A549 (cell line): ENCODE measurements at regions not wholly inside any gene's neighbourhood (a gene's known extent, or its start where the extent isn't known, plus 50 kb on each side); places are given as distances from the start of the nearest gene placed in this dataset.

Experiments
- ATAC-seq, 2 experiments: fragments of 200-7000 bp in 1 of 2; fragments of >200 bp in 1 of 2; cut with Nextera tagmentation in 1 of 2; cut with Tn5 transposase in 1 of 2; 3 replicates each; pipeline versions ENCODE4 v1.8.0 to v1.9.1; 2018 to 2020; ENCODE audit warnings: mild to moderate bottlenecking in 1 of 2, moderate library complexity in 1 of 2
- CTCF ChIA-PET: fragments of 300-600 bp; sonication (Branson Sonifier 250); formaldehyde crosslinking; extraction: SDS; loops from one replicate; lab custom pipeline; 2021; ENCODE audit warnings: antibody characterized with exemption, inconsistent platforms; lab: Yijun Ruan, JAX
- POLR2A ChIA-PET: fragments of 350-600 bp; formaldehyde crosslinking; extraction: SDS; loops from one replicate; lab custom pipeline; 2021; ENCODE audit warnings: antibody characterized with exemption, inconsistent platforms; lab: Yijun Ruan, JAX
- DNase-seq, 2 experiments: peaks; one replicate each; pipeline versions ENCODE4 v3.0.0 to v3.0.0-alpha.2; 2011 to 2016; ENCODE audit warnings: low read depth in 1 of 2, low spot score in 1 of 2
- FAIRE-seq: peaks from 2 replicates; lab custom pipeline; 2011; peaks lifted over from hg19 to GRCh38; lab: Jason Lieb, UNC
- H3K27ac ChIP-seq, 2 experiments: fragments of >200 bp; sonication (Bioruptor Twin); formaldehyde crosslinking; 3 replicates each; pipeline ENCODE4 v1.5.1; 2016 to 2017
- H3K4me1 ChIP-seq: fragments of >200 bp; sonication (Bioruptor Twin); formaldehyde crosslinking; 3 replicates; pipeline ENCODE4 v1.6.1; 2016
- H3K4me2 ChIP-seq: fragments of >200 bp; sonication (Bioruptor Twin); formaldehyde crosslinking; 3 replicates; pipeline ENCODE4 v1.6.1; 2016
- H3K4me3 ChIP-seq: fragments of >200 bp; sonication (Bioruptor Twin); formaldehyde crosslinking; 3 replicates; pipeline ENCODE4 v1.5.1; 2016
- H3K9me3 ChIP-seq: fragments of >200 bp; sonication (Bioruptor Twin); formaldehyde crosslinking; 3 replicates; pipeline ENCODE4 v1.6.1; 2016
- BCL3 ChIP-seq: fragments of >200 bp; sonication (Bioruptor Twin); formaldehyde crosslinking; IDR thresholded peaks from 3 replicates; pipeline ENCODE4 v1.6.1; 2016
- BHLHE40 ChIP-seq: IDR thresholded peaks from 2 replicates; pipeline ENCODE4 v1.6.1; 2012; ENCODE audit warnings: low read depth, low read length, inconsistent platforms
- CEBPB ChIP-seq, 2 experiments: fragments of >200 bp in 1 of 2; sonication (Bioruptor Twin) in 1 of 2; formaldehyde crosslinking in 1 of 2; IDR thresholded peaks; 2 replicates each; pipeline ENCODE4 v1.6.1; 2012 to 2016
- CHD2 ChIP-seq: fragments of 150-350 bp; IDR thresholded peaks from 2 replicates; pipeline ENCODE4 v1.6.1; 2014; ENCODE audit warnings: low read length; ENCODE audit not compliant: partially characterized antibody
- E2F6 ChIP-seq: IDR thresholded peaks from 2 replicates; pipeline ENCODE4 v1.6.1; 2012; ENCODE audit warnings: low read depth, borderline replicate concordance
- EP300 ChIP-seq, 2 experiments: fragments of >200 bp; sonication (Bioruptor Twin); formaldehyde crosslinking; IDR thresholded peaks; 2 replicates in 1 of 2; 3 replicates in 1 of 2; pipeline ENCODE4 v1.6.1; 2016 to 2017
- ESRRA ChIP-seq: fragments of 150-350 bp; IDR thresholded peaks from 2 replicates; pipeline ENCODE4 v1.6.1; 2014; ENCODE audit warnings: mild to moderate bottlenecking, low read length, borderline replicate concordance
- FOSB ChIP-seq: fragments of 250-450 bp; sonication (Bioruptor Pico); IDR thresholded peaks from 2 replicates; pipeline ENCODE4 v1.5.0; 2020; ENCODE audit warnings: mild to moderate bottlenecking, moderate library complexity
- HDAC2 ChIP-seq: fragments of 200-600 bp; sonication (generic); IDR thresholded peaks from 2 replicates; pipeline ENCODE4 v1.6.1; 2016
- HEYL ChIP-seq: fragments of 250-450 bp; sonication (Bioruptor Pico); IDR thresholded peaks from 2 replicates; pipeline ENCODE4 v1.8.0; 2021; ENCODE audit warnings: mild to moderate bottlenecking, moderate library complexity
- HMGXB4 ChIP-seq: fragments of 250-450 bp; sonication (Bioruptor Pico); IDR thresholded peaks from 2 replicates; pipeline ENCODE4 v1.5.0; 2021; ENCODE audit warnings: mild to moderate bottlenecking, moderate library complexity, borderline replicate concordance
- JUN ChIP-seq, 2 experiments: fragments of >200 bp; sonication (Bioruptor Twin); formaldehyde crosslinking; IDR thresholded peaks; 2 replicates in 1 of 2; 3 replicates in 1 of 2; pipeline ENCODE4 v1.6.1; 2016 to 2017
- KDM1A ChIP-seq: fragments of 200-600 bp; sonication (generic); IDR thresholded peaks from 2 replicates; pipeline ENCODE4 v1.6.1; 2016; ENCODE audit warnings: low read depth, mild to moderate bottlenecking
- MAFK ChIP-seq: fragments of 450-650 bp; IDR thresholded peaks from 2 replicates; pipeline ENCODE4 v1.6.1; 2014; ENCODE audit not compliant: partially characterized antibody
- MAZ ChIP-seq: fragments of 150-350 bp; IDR thresholded peaks from 2 replicates; pipeline ENCODE4 v1.6.1; 2014; ENCODE audit warnings: antibody characterized with exemption, low read depth, low read length, borderline replicate concordance
- NPAS2 ChIP-seq: fragments of 250-450 bp; sonication (Bioruptor Pico); IDR thresholded peaks from 2 replicates; pipeline ENCODE4 v1.8.0; 2022; ENCODE audit warnings: mild to moderate bottlenecking, moderate library complexity, borderline replicate concordance
- POLR2AphosphoS2 ChIP-seq: conservative IDR thresholded peaks from 2 replicates; pipeline ENCODE4 v1.6.1; 2012; ENCODE audit warnings: low read length, improper control_type of control experiment, inconsistent platforms
- RCOR1 ChIP-seq: fragments of 150-350 bp; IDR thresholded peaks from 2 replicates; pipeline ENCODE4 v1.6.1; 2014; ENCODE audit warnings: antibody characterized with exemption, low read length, low read depth
- RFX5 ChIP-seq: fragments of 450-650 bp; IDR thresholded peaks from 2 replicates; pipeline ENCODE4 v1.7.1; 2014; ENCODE audit warnings: antibody characterized with exemption, mild to moderate bottlenecking, moderate library complexity
- RNF2 ChIP-seq: fragments of 200-600 bp; sonication (generic); IDR thresholded peaks from 2 replicates; pipeline ENCODE4 v1.6.1; 2016; ENCODE audit warnings: low read depth, mild to moderate bottlenecking, antibody characterized with exemption, moderate library complexity, borderline replicate concordance
- SREBF2 ChIP-seq: fragments of 450-650 bp; IDR thresholded peaks from 2 replicates; pipeline ENCODE4 v1.6.1; 2014; ENCODE audit warnings: mild to moderate bottlenecking, moderate library complexity
- TFCP2L1 ChIP-seq: fragments of 250-450 bp; sonication (Bioruptor Pico); IDR thresholded peaks from 2 replicates; pipeline ENCODE4 v1.5.0; 2021; ENCODE audit warnings: mild to moderate bottlenecking
- USF2 ChIP-seq: fragments of 450-650 bp; IDR thresholded peaks from 2 replicates; pipeline ENCODE4 v1.6.1; 2014; ENCODE audit warnings: antibody characterized with exemption
- ZFP36 ChIP-seq: fragments of 450-650 bp; IDR thresholded peaks from 2 replicates; pipeline ENCODE4 v1.6.1; 2014; ENCODE audit warnings: borderline replicate concordance; ENCODE audit not compliant: partially characterized antibody
- ZNF302 ChIP-seq: fragments of 250-450 bp; sonication (Bioruptor Pico); IDR thresholded peaks from 2 replicates; pipeline ENCODE4 v1.9.0; 2021; ENCODE audit warnings: inconsistent platforms, mild to moderate bottlenecking, moderate library complexity
- WGBS: methylation state at CpG from one replicate; pipeline ENCODE4 v1.1.6; 2017; ENCODE audit errors: missing lambda C conversion rate; 5-methylcytosine and 5-hydroxymethylcytosine counted together

- TF ChIP-seq BCL3 (no peak), MAZ (no peak), MAFK (no peak), HEYL (CRISPR knock-in tag) (no peak), HDAC2 (no peak), RFX5 (no peak), KDM1A (no peak), USF2 (no peak)
- TF ChIP-seq, all 56 proteins: peak for 0
These were observed 109.0 kb upstream of the IPO9 start (continued) for GRCh38 chr1:201719812-201720521.

- ATAC-seq, result no peak
These were observed 108.5 kb upstream of the IPO9 start for GRCh38 chr1:201720522-201720844.

GRCh38 chr1:201721082-201722049, 107.6 kb upstream of the IPO9 start:
- Histone ChIP-seq H3K9me3 (no peaks in the 10 kb centered on the region), H3K27ac (peak overlapping the region in 1 of 2 experiments; percentile 55; a peak in 3 of 6 replicates), H3K4me1 (peaks cover 15% of the 10 kb centered on the region), H3K4me2 (peak overlapping the region; percentile 9; the same call in 2 of the 3 replicates), H3K4me3 (no peak overlapping the region)
- CTCF ChIA-PET, result interaction anchor here (0.8 to 29.6 kb wide), 8 partner anchors 12 to 191 kb away, joined by 3 to 903 read pairs (median 5); no protein-coding TSS in a partner anchor
- FAIRE-seq (no peak), ATAC-seq (peak in 1 of 2 experiments; percentile 23; a peak in 1 of 6 replicates), DNase-seq (no peak)
- no peak for TF ChIP-seq POLR2AphosphoS2
- no peak for TF ChIP-seq RNF2
- no peak for TF ChIP-seq CEBPB (IDR thresholded peaks at IDR 0.05)
- no peak for TF ChIP-seq ZNF302 (CRISPR knock-in tag)
- TF ChIP-seq JUN (IDR thresholded peaks at IDR 0.05), result no peak
- TF ChIP-seq TFCP2L1 (CRISPR knock-in tag), result no peak
- TF ChIP-seq EP300 (IDR thresholded peaks at IDR 0.05), result no peak
- TF ChIP-seq SREBF2, result no peak
- no peak for TF ChIP-seq E2F6
- TF ChIP-seq HDAC2, result no peak
- TF ChIP-seq RCOR1, result no peak
- no peak for TF ChIP-seq ZFP36
- no peak for TF ChIP-seq HMGXB4 (CRISPR knock-in tag)
- WGBS, result 70% methylated on average over 13 of the region's 13 CpGs
- POLR2A ChIA-PET, result no interaction called here

More at GRCh38 chr1:201720522-201720844, 108.5 kb upstream of the IPO9 start:
- H3K4me1 ChIP-seq, result peaks cover 24% of the 10 kb centered on the region
- H3K27ac ChIP-seq, result peak overlapping the region in 1 of 2 experiments; percentile 42; a peak in 2 of 6 replicates
- no peak overlapping the region for H3K4me2 ChIP-seq
- no peaks in the 10 kb centered on the region for H3K9me3 ChIP-seq
- FAIRE-seq (no peak), DNase-seq (no peak)
- no peak overlapping the region for H3K4me3 ChIP-seq
- ChIA-PET CTCF (interaction anchor here (0.8 to 29.6 kb wide), 8 partner anchors 11 to 207 kb away, joined by 3 to 903 read pairs (median 4); no protein-coding TSS in a partner anchor), POLR2A (no interaction called here)
- 87% methylated on average over 3 of the region's 3 CpGs for WGBS
- TF ChIP-seq BHLHE40, result no peak
- no peak for TF ChIP-seq MAFK
- TF ChIP-seq BCL3, result no peak
- no peak for TF ChIP-seq KDM1A
- no peak for TF ChIP-seq ESRRA
- no peak for TF ChIP-seq NPAS2 (CRISPR knock-in tag)
- TF ChIP-seq FOSB (CRISPR knock-in tag), result no peak
- TF ChIP-seq CHD2, result no peak
